Adrenal gland (tissue), 9 donors: ENCODE measurements at regions not wholly inside any gene's neighbourhood (a gene's known extent, or its start where the extent isn't known, plus 50 kb on each side); places are given as distances from the start of the nearest gene placed in this dataset.

ENCODE experiments used
- DNase-seq, 7 donors: peaks; one replicate each; pipeline ENCODE4 v3.0.0-alpha.2; 2019 to 2020
- H3K27ac ChIP-seq, 5 donors: fragments of 200-600 bp; sonication (generic) in 4 of 5; 1 replicate in 3 of 5; 2 replicates in 2 of 5; pipeline versions ENCODE4 v1.5.1 to v1.8.0; 2016 to 2020; ENCODE audit warnings: mild to moderate bottlenecking in 1 of 5
- H3K27me3 ChIP-seq: fragments of 200-600 bp; 2 replicates; pipeline ENCODE4 v1.8.0; 2021
- H3K36me3 ChIP-seq, 2 donors: fragments of 200-600 bp; replicated peaks in 1 of 2; 1 replicate in 1 of 2; 2 replicates in 1 of 2; pipeline versions ENCODE4 v1.5.1 to v1.8.0; 2018 to 2022
- H3K4me1 ChIP-seq, 2 donors: fragments of 200-600 bp; replicated peaks in 1 of 2; 1 replicate in 1 of 2; 2 replicates in 1 of 2; pipeline versions ENCODE4 v1.5.1 to v1.8.0; 2018 to 2021
- H3K4me3 ChIP-seq, 4 donors: fragments of 200-600 bp; sonication (generic) in 3 of 4; one replicate each; pipeline ENCODE4 v1.5.1; 2016 to 2018
- H3K9me3 ChIP-seq, 3 donors: fragments of 200-600 bp; sonication (generic) in 1 of 3; replicated peaks in 1 of 3; 1 replicate in 2 of 3; 2 replicates in 1 of 3; pipeline versions ENCODE4 v1.5.1 to v1.8.0; 2016 to 2021
- POLR2A ChIP-seq, 2 donors: fragments of 450-650 bp; IDR thresholded peaks; one replicate each; pipeline ENCODE4 v1.6.1; 2017; ENCODE audit warnings: antibody characterized with exemption in 2 of 2, mild to moderate bottlenecking in 2 of 2, moderate library complexity in 1 of 2
- WGBS, 4 donors: extraction: QIAGEN DNeasy Blood & Tissue Kit in 2 of 4; methylation state at CpG; one replicate each; pipeline versions ENCODE4 v1.1.5 to v1.1.7; 2013 to 2017; 5-methylcytosine and 5-hydroxymethylcytosine counted together
- intact Hi-C, 2 donors: fragments of 100-400 bp; cut with DNase I; formaldehyde crosslinking; loops; one replicate each; pipeline versions ENCODE4 v1.14.1 to v1.15.0; 2022 to 2023
- TF ChIP-seq, protein P1 (sequence below), 6 experiments: fragments of 450-650 bp in 4 of 6; fragments of 200-600 bp in 2 of 6; sonication (generic) in 1 of 6; IDR thresholded peaks; 1 replicate in 5 of 6; 2 replicates in 1 of 6; pipeline versions ENCODE4 v1.5.1 to v1.8.0; 2016 to 2021; ENCODE audit warnings: antibody characterized with exemption in 6 of 6, mild to moderate bottlenecking in 2 of 6, moderate library complexity in 1 of 6
- donor health status: healthy with polysubstance abuse.
- donor health status: Bipolar disorder and iron deficiency.
- donor health status: DM: yes; HTN: yes; CAD: no.
- donor health status: DM: no; HTN: no; CAD: no.
- donor health status: DM: no; HTN: no; CAD: no.

DNA sequence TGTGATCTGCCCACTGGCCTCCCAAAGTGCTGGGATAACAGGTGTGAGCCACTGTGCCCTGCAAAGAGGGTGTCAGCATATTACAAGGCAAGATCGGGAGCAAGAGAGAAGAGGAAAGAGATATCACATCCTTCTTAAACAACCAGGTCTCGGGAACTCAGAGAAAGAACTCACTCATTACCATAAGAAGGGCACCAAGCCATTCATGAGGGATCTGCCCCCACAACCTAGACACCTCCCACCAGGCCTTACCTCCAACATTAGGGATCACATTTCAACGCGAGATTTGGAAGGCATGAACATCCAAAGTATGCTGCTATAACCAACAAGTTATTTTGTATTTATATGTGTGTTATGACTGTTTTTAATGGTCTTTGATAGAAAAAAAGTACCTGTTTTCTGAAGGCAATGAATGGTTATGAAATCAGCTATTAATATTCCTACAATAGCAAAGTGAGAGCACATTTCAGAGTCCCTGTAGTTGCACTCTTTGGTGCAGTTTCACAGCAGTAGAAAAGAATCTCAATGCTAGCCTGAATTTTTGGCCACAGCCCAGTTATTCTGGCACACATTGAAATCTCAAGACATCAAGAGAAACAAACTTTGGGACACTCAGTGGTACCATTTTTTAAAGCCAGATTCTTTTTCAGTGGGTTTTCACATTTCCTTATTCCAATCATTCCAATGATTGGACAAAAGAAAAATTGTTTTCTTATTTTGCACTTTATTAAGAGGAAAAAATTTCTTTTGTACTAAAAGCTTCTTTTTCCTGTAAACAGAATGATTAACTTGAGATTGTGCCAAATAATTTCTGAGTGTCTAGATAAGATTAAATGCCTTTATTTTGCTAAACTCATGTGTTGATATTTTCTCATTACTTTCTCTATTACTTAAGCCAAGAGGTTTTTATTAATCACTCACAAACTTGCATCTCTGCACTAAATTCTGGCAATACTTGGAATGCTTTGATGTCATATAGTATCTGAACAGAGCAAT lies 582.6 kb upstream of the ATP2B1 start:
- H3K4me3 ChIP-seq, result no peak overlapping the region
- intact Hi-C loops, result no loop called here
- DNase-seq, result peak in 3 of 7 donors; percentile 6 to 28 (median 7)
- H3K36me3 ChIP-seq, result no peaks in the 10 kb centered on the region
- peaks cover 0 to 10% of the 10 kb centered on the region in 2 donors for H3K4me1 ChIP-seq
- H3K27ac ChIP-seq, result no peak overlapping the region
- peaks cover 0 to 3% (median 0%) of the 10 kb centered on the region in 3 donors for H3K9me3 ChIP-seq
- TF ChIP-seq, protein P1, sequence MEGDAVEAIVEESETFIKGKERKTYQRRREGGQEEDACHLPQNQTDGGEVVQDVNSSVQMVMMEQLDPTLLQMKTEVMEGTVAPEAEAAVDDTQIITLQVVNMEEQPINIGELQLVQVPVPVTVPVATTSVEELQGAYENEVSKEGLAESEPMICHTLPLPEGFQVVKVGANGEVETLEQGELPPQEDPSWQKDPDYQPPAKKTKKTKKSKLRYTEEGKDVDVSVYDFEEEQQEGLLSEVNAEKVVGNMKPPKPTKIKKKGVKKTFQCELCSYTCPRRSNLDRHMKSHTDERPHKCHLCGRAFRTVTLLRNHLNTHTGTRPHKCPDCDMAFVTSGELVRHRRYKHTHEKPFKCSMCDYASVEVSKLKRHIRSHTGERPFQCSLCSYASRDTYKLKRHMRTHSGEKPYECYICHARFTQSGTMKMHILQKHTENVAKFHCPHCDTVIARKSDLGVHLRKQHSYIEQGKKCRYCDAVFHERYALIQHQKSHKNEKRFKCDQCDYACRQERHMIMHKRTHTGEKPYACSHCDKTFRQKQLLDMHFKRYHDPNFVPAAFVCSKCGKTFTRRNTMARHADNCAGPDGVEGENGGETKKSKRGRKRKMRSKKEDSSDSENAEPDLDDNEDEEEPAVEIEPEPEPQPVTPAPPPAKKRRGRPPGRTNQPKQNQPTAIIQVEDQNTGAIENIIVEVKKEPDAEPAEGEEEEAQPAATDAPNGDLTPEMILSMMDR (IDR thresholded peaks at IDR 0.05), result no peak
- no peak for TF ChIP-seq POLR2A (IDR thresholded peaks at IDR 0.05)
- WGBS, 4 donors, result 85 to 90% (median 87%) methylated on average over 4 of the region's 4 CpGs
- no peaks in the 10 kb centered on the region for H3K27me3 ChIP-seq

DNA sequence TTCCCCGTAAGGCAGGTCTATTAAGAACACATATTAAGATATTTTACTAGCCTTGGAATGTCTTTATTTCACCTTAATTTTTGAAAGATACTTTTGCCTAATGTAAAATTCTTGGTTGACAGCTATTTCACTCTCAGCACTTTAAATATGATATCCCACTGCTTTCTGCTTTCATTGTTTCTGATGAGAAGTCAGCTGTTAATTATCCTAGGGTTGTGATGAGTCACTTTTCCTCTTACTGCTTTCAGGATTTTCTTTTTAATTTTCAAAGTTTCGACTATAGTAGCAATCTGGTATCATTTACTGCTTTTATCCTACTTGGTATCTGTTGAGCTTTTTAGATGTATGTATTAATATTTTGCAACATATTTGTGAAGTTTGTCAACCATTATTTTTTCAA lies 578.9 kb upstream of the ATP2B1 start:
- Histone ChIP-seq H3K4me3 (no peak overlapping the region), H3K4me1 (peaks cover 0 to 10% of the 10 kb centered on the region in 2 donors), H3K27me3 (no peaks in the 10 kb centered on the region), H3K27ac (no peak overlapping the region), H3K36me3 (no peaks in the 10 kb centered on the region), H3K9me3 (peaks cover 0 to 5% (median 0%) of the 10 kb centered on the region in 3 donors)
- TF ChIP-seq, protein P1 (IDR thresholded peaks at IDR 0.05), result no peak
- intact Hi-C loops, result no loop called here
- 84 to 91% (median 90%) methylated on average over 2 of the region's 2 CpGs for WGBS, 4 donors
- no peak for DNase-seq

DNA sequence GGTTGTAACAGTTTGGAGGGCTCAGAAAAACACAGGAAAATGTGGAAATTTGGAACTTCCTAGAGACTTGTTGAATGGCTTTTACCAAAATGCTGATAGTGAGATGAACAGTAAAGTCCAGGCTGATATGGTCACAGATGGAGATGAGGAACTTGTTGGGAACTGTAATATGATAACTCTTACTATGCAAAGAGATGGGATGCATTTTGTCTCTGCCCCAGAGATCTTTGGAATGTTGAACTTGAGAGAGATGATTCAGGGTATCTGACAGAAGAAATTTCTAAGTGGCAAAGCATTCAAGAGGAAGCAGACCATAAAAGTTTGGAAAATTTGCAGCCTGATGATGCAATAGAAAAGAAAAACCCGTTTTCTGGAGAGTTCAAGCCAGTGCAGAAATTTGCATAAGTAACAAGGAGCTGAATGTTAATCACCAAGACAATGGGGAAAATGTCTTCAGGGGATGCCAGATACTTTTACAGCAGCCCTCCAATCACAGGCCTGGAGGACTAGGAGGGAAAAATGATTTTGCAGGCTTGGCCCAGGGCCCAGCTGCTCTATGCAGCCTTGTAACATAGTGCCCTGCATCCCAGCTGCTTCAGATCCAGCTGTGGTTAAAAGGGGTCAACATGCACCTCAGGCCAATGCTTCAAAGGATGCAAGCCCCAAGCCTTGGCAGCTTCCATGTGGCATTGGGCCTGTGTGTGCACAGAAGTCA lies 572.7 kb upstream of the ATP2B1 start:
- intact Hi-C loops, result no loop called here
- WGBS, 4 donors, result 54 to 75% (median 61%) methylated on average over 1 of the region's 1 CpG
- no peaks in the 10 kb centered on the region for H3K4me1 ChIP-seq

More for the DNA sequence above, 572.7 kb upstream of the ATP2B1 start:
- Histone ChIP-seq H3K36me3 (no peaks in the 10 kb centered on the region), H3K9me3 (peaks cover 0 to 3% (median 0%) of the 10 kb centered on the region in 3 donors), H3K27ac (no peak overlapping the region), H3K27me3 (no peaks in the 10 kb centered on the region), H3K4me3 (no peak overlapping the region)
- DNase-seq, result no peak
- TF ChIP-seq POLR2A (IDR thresholded peaks at IDR 0.05), result no peak
- TF ChIP-seq, protein P1 (IDR thresholded peaks at IDR 0.05), result no peak
